ENCODE measurements at regions not wholly inside any gene's neighbourhood (a gene's known extent, or its start where the extent isn't known, plus 50 kb on each side); places are given as distances from the start of the nearest gene placed in this dataset.

- Histone ChIP-seq H3K4me1 (ENCODE audit: control insufficient read depth in 1 of 2, insufficient read depth in 2 of 2, low read length in 2 of 2) (no peaks in the 10 kb centered on the region), H2AFZ (ENCODE audit: insufficient read depth, low read depth, low read length, poor library complexity, severe bottlenecking) (no peak overlapping the region), H3K9ac (ENCODE audit: insufficient read depth, low read length, poor library complexity, severe bottlenecking) (no peak overlapping the region), H3K27me3 (ENCODE audit: control insufficient read depth in 2 of 2, insufficient read depth in 2 of 2, low read length in 2 of 2) (no peaks in the 10 kb centered on the region), H3K79me2 (ENCODE audit: insufficient read depth, low read length) (no peaks in the 10 kb centered on the region), H3K4me3 (replicated peaks in 1 of 3; ENCODE audit: low read depth in 2 of 3, low read length in 3 of 3) (no peak overlapping the region), H4K20me1 (ENCODE audit: insufficient read depth, low read length) (no peaks in the 10 kb centered on the region), H3K36me3 (replicated peaks in 1 of 2; ENCODE audit: control insufficient read depth in 1 of 2, insufficient read depth in 2 of 2, low read length in 2 of 2) (no peaks in the 10 kb centered on the region), H3K27ac (ENCODE audit: low read depth in 1 of 2, low read length in 2 of 2) (no peak overlapping the region), H3K4me2 (replicated peaks; ENCODE audit: extremely low read depth, low read length, poor library complexity, severe bottlenecking) (no peak overlapping the region), H3K9me3 (replicated peaks in 1 of 2; ENCODE audit: control insufficient read depth in 1 of 2, insufficient read depth in 1 of 2, low read length in 2 of 2) (peaks cover 5% of the 10 kb centered on the region in 2 donors)
- TF ChIP-seq, protein P1, sequence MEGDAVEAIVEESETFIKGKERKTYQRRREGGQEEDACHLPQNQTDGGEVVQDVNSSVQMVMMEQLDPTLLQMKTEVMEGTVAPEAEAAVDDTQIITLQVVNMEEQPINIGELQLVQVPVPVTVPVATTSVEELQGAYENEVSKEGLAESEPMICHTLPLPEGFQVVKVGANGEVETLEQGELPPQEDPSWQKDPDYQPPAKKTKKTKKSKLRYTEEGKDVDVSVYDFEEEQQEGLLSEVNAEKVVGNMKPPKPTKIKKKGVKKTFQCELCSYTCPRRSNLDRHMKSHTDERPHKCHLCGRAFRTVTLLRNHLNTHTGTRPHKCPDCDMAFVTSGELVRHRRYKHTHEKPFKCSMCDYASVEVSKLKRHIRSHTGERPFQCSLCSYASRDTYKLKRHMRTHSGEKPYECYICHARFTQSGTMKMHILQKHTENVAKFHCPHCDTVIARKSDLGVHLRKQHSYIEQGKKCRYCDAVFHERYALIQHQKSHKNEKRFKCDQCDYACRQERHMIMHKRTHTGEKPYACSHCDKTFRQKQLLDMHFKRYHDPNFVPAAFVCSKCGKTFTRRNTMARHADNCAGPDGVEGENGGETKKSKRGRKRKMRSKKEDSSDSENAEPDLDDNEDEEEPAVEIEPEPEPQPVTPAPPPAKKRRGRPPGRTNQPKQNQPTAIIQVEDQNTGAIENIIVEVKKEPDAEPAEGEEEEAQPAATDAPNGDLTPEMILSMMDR (IDR thresholded peaks at IDR 0.05) = no peak
- intact Hi-C loops (cut with micrococcal nuclease) = no loop called here
- Mint-ChIP-seq H3K27ac (no peak overlapping the region), H3K4me1 (no peaks in the 10 kb centered on the region), H3K9me3 (peaks cover 0 to 7% (median 0%) of the 10 kb centered on the region in 7 donors), H3K4me3 (no peak overlapping the region), H3K27me3 (ENCODE audit: low read depth in 3 of 3) (peaks cover 0 to 1% (median 0%) of the 10 kb centered on the region in 3 donors), H3K36me3 (no peaks in the 10 kb centered on the region)
- WGBS (ENCODE audit: insufficient coverage) = no CpG with 5 or more reads among the region's 3 CpGs
- no peak for DNase-seq
Observed at GRCh38 chr5:167311340-167311739, 980.1 kb upstream of the WWC1 start.

GRCh38 chr5:167312225-167312624, 979.2 kb upstream of the WWC1 start:
- H3K27ac Mint-ChIP-seq = no peak overlapping the region
- H3K9ac ChIP-seq (ENCODE audit: insufficient read depth, low read length, poor library complexity, severe bottlenecking) = no peak overlapping the region
- DNase-seq = no peak
- no peak overlapping the region for H3K27ac ChIP-seq (ENCODE audit: low read depth in 1 of 2, low read length in 2 of 2)
- TF ChIP-seq, protein P1 (IDR thresholded peaks at IDR 0.05) = no peak
- H3K36me3 Mint-ChIP-seq = no peaks in the 10 kb centered on the region
- H3K4me3 Mint-ChIP-seq = no peak overlapping the region
- H3K9me3 ChIP-seq (replicated peaks in 1 of 2; ENCODE audit: control insufficient read depth in 1 of 2, insufficient read depth in 1 of 2, low read length in 2 of 2) = peaks cover 5% of the 10 kb centered on the region in 2 donors
- WGBS (ENCODE audit: insufficient coverage) = no CpG with 5 or more reads among the region's 3 CpGs
- peaks cover 0 to 8% (median 0%) of the 10 kb centered on the region in 7 donors for H3K9me3 Mint-ChIP-seq
- H3K27me3 Mint-ChIP-seq (ENCODE audit: low read depth in 3 of 3) = peaks cover 0 to 1% (median 0%) of the 10 kb centered on the region in 3 donors
- no peaks in the 10 kb centered on the region for H4K20me1 ChIP-seq (ENCODE audit: insufficient read depth, low read length)
- no peak overlapping the region for H3K4me3 ChIP-seq (replicated peaks in 1 of 3; ENCODE audit: low read depth in 2 of 3, low read length in 3 of 3)
- H2AFZ ChIP-seq (ENCODE audit: insufficient read depth, low read depth, low read length, poor library complexity, severe bottlenecking) = no peak overlapping the region
- intact Hi-C loops (cut with micrococcal nuclease) = no loop called here
- H3K27me3 ChIP-seq (ENCODE audit: control insufficient read depth in 2 of 2, insufficient read depth in 2 of 2, low read length in 2 of 2) = no peaks in the 10 kb centered on the region
- no peak overlapping the region for H3K4me2 ChIP-seq (replicated peaks; ENCODE audit: extremely low read depth, low read length, poor library complexity, severe bottlenecking)
- H3K36me3 ChIP-seq (replicated peaks in 1 of 2; ENCODE audit: control insufficient read depth in 1 of 2, insufficient read depth in 2 of 2, low read length in 2 of 2) = no peaks in the 10 kb centered on the region
- no peaks in the 10 kb centered on the region for H3K4me1 Mint-ChIP-seq
- H3K79me2 ChIP-seq (ENCODE audit: insufficient read depth, low read length) = no peaks in the 10 kb centered on the region
- no peaks in the 10 kb centered on the region for H3K4me1 ChIP-seq (ENCODE audit: control insufficient read depth in 1 of 2, insufficient read depth in 2 of 2, low read length in 2 of 2)

Data from CD14-positive monocyte (primary cell).